Adrenal gland (tissue), 5 donors: ENCODE measurements at regions not wholly inside any gene's neighbourhood (a gene's known extent, or its start where the extent isn't known, plus 50 kb on each side); places are given as distances from the start of the nearest gene placed in this dataset.

ENCODE experiments used
- CTCF ChIP-seq, 6 experiments: fragments of 450-650 bp in 4 of 6; fragments of 200-600 bp in 2 of 6; sonication (generic) in 1 of 6; IDR thresholded peaks; 1 replicate in 5 of 6; 2 replicates in 1 of 6; pipeline versions ENCODE4 v1.5.1 to v1.8.0; 2016 to 2021; ENCODE audit warnings: antibody characterized with exemption in 6 of 6, mild to moderate bottlenecking in 2 of 6, moderate library complexity in 1 of 6
- POLR2A ChIP-seq, 2 donors: fragments of 450-650 bp; IDR thresholded peaks; one replicate each; pipeline ENCODE4 v1.6.1; 2017; ENCODE audit warnings: antibody characterized with exemption in 2 of 2, mild to moderate bottlenecking in 2 of 2, moderate library complexity in 1 of 2
- donor health status: DM: no; HTN: no; CAD: no.

- no peak for TF ChIP-seq CTCF (IDR thresholded peaks at IDR 0.05)
- TF ChIP-seq POLR2A (IDR thresholded peaks at IDR 0.05) = no peak
Measured at GRCh38 chr16:9254863-9255262, 163.4 kb downstream of the HAPSTR1 start.
